HEK293T (cell line): ENCODE measurements at regions not wholly inside any gene's neighbourhood (a gene's known extent, or its start where the extent isn't known, plus 50 kb on each side); places are given as distances from the start of the nearest gene placed in this dataset.

Source experiments
- CTCF ChIA-PET: fragments of 350-600 bp; formaldehyde crosslinking; extraction: SDS; loops from one replicate; lab custom pipeline; 2021; ENCODE audit warnings: antibody characterized with exemption, inconsistent platforms; lab: Yijun Ruan, JAX
- POLR2A ChIA-PET: fragments of 350-600 bp; formaldehyde crosslinking; extraction: SDS; loops from one replicate; lab custom pipeline; 2020; ENCODE audit warnings: antibody characterized with exemption, inconsistent platforms; lab: Yijun Ruan, JAX
- DNase-seq: peaks from one replicate; pipeline ENCODE4 v3.0.0; 2012; ENCODE audit warnings: mixed read lengths; ENCODE audit errors: extremely low spot score
- ARNT ChIP-seq: fragments of 450-650 bp; IDR thresholded peaks from 2 replicates; pipeline ENCODE4 v1.6.1; 2017; ENCODE audit warnings: mild to moderate bottlenecking
- BHLHE40 ChIP-seq: fragments of 450-650 bp; IDR thresholded peaks from 2 replicates; pipeline ENCODE4 v1.6.1; 2016; ENCODE audit warnings: mild to moderate bottlenecking, moderate library complexity, borderline replicate concordance
- CTBP1 ChIP-seq: fragments of 450-650 bp; IDR thresholded peaks from 2 replicates; pipeline ENCODE4 v1.6.1; 2016; ENCODE audit warnings: borderline replicate concordance
- ELF4 ChIP-seq: fragments of 450-650 bp; IDR thresholded peaks from 2 replicates; pipeline ENCODE4 v1.6.1; 2017; ENCODE audit warnings: antibody characterized with exemption
- FOXA1 ChIP-seq: fragments of 450-650 bp; IDR thresholded peaks from 2 replicates; pipeline ENCODE4 v1.6.1; 2016; ENCODE audit warnings: mild to moderate bottlenecking
- FOXK2 ChIP-seq: fragments of 450-650 bp; IDR thresholded peaks from 2 replicates; pipeline ENCODE4 v1.6.1; 2016; ENCODE audit warnings: mild to moderate bottlenecking
- FOXM1 ChIP-seq: fragments of 450-650 bp; IDR thresholded peaks from 2 replicates; pipeline ENCODE4 v1.6.1; 2017; ENCODE audit warnings: mild to moderate bottlenecking, borderline replicate concordance
- HDGF ChIP-seq: fragments of 450-650 bp; IDR thresholded peaks from 2 replicates; pipeline ENCODE4 v1.6.1; 2017; ENCODE audit warnings: antibody characterized with exemption, borderline replicate concordance
- L3MBTL2 ChIP-seq: fragments of 450-650 bp; conservative IDR thresholded peaks from 2 replicates; pipeline ENCODE4 v1.6.1; 2016; ENCODE audit warnings: mild to moderate bottlenecking
- LEF1 ChIP-seq: fragments of 450-650 bp; IDR thresholded peaks from 2 replicates; pipeline ENCODE4 v1.6.1; 2017; ENCODE audit warnings: mild to moderate bottlenecking, borderline replicate concordance
- NFRKB ChIP-seq: fragments of 450-650 bp; IDR thresholded peaks from 2 replicates; pipeline ENCODE4 v1.6.1; 2016; ENCODE audit warnings: mild to moderate bottlenecking, moderate library complexity
- SP1 ChIP-seq: fragments of 450-650 bp; IDR thresholded peaks from 2 replicates; pipeline ENCODE4 v1.6.1; 2017
- SUZ12 ChIP-seq: fragments of 450-650 bp; IDR thresholded peaks from 2 replicates; pipeline ENCODE4 v1.6.1; 2016; ENCODE audit warnings: mild to moderate bottlenecking
- TARDBP ChIP-seq: fragments of 450-650 bp; IDR thresholded peaks from 2 replicates; pipeline ENCODE4 v1.6.1; 2016
- ZNF384 ChIP-seq: fragments of 450-650 bp; IDR thresholded peaks from 2 replicates; pipeline ENCODE4 v1.6.1; 2016
- TF ChIP-seq, protein P1 (sequence below): fragments of 450-650 bp; IDR thresholded peaks from 2 replicates; pipeline ENCODE4 v1.6.1; 2016

- DNase-seq: no peak
- ChIA-PET POLR2A (no interaction called here), CTCF (interaction anchor here (0.5 to 1.3 kb wide), 20 partner anchors 10 to 275 kb away, joined by 3 to 8 read pairs (median 4); no protein-coding TSS in a partner anchor)
- no peak for TF ChIP-seq ELF4
- TF ChIP-seq SP1: no peak
- TF ChIP-seq ZNF384: no peak
- TF ChIP-seq SUZ12: no peak
- TF ChIP-seq FOXM1: no peak
- no peak for TF ChIP-seq LEF1
- no peak for TF ChIP-seq TARDBP
- no peak for TF ChIP-seq FOXA1
- TF ChIP-seq L3MBTL2: no peak
- no peak for TF ChIP-seq HDGF
- TF ChIP-seq BHLHE40: no peak
Measured at GRCh38 chr17:51435171-51435552, 174.8 kb downstream of the UTP18 start.

- no peak for TF ChIP-seq HDGF
- DNase-seq: peak; percentile 73
- POLR2A ChIA-PET: no interaction called here
- CTCF ChIA-PET: interaction anchor here (0.5 to 1.3 kb wide), 24 partner anchors 9 to 689 kb away, joined by 3 to 8 read pairs (median 4); no protein-coding TSS in a partner anchor
Measured at GRCh38 chr17:51435641-51436091, 175.3 kb downstream of the UTP18 start.

GRCh38 chr17:51439395-51440229 is 179.3 kb downstream of the UTP18 start:
- DNase-seq: no peak
- CTCF ChIA-PET: interaction anchor here (0.6 kb wide), 1 partner anchor 15 kb away, joined by 3 read pairs; no protein-coding TSS in a partner anchor
- POLR2A ChIA-PET: no interaction called here
- TF ChIP-seq LEF1 (no peak), SP1 (no peak)

DNA sequence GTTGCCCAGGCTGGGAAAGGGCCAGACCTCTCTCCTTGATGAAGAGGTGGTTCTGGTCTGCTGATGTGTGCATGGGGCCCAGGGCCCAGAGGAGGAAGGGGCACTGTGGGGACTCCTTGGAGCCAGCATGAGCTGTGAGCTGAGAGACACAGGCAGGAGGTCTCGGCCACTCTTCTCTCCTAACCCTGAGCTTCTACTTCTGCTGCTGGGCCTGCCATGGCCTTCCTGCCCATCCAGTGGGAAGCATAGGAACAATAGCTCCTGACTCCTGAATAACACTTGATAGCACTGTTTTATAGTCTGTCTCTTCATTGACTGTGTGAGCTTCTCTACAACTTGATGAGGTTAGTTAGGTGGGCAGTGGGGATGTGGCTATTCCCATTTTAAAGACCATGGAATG is 181.1 kb downstream of the UTP18 start:
- ChIA-PET POLR2A (no interaction called here), CTCF (interaction anchor here (0.8 to 0.9 kb wide), 2 partner anchors 20 to 42 kb away, joined by 3 to 4 read pairs; no protein-coding TSS in a partner anchor)
- no peak for DNase-seq
- TF ChIP-seq, protein P1, sequence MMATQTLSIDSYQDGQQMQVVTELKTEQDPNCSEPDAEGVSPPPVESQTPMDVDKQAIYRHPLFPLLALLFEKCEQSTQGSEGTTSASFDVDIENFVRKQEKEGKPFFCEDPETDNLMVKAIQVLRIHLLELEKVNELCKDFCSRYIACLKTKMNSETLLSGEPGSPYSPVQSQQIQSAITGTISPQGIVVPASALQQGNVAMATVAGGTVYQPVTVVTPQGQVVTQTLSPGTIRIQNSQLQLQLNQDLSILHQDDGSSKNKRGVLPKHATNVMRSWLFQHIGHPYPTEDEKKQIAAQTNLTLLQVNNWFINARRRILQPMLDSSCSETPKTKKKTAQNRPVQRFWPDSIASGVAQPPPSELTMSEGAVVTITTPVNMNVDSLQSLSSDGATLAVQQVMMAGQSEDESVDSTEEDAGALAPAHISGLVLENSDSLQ: no peak
- TF ChIP-seq CTBP1: no peak
- TF ChIP-seq ZNF384: no peak
- TF ChIP-seq ARNT: no peak
- TF ChIP-seq FOXK2: no peak
- no peak for TF ChIP-seq ELF4
- no peak for TF ChIP-seq NFRKB
- TF ChIP-seq SUZ12: no peak

DNA sequence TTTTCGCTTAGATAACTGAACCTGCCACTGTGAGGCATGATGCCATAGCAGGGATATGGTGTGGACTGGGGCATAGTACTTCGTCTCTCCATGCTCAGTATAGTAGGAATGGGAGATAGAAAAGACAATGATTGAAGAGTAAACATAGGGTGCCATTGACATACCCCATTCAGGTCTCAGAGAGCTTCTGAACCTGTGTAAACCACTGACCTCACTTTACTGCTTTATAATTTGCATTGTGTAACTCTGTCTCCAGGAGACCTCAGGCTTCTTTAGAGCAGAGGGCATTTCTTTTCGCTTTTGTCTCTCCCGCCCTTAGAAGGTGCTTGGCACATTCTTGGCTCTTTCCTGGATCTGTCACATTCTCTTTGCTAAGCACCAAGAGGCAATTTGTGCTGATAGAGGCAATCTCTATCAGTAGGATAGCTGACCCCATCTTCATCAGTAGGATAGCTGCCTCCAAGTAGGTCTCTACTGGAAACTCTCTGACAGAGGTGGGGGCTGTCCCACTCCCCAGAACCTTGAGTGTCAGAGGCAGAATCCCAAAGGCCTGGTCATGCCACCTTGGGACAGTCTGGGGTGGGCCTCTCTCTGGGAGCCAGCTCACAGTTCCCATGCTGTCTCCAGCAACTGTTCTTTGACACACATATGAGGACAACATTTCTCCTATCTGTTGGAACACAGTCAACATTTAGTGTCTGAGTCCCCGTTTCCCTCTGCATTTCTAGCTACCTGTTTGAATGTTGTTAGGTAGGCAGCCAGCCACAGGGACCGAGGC is 181.9 kb downstream of the UTP18 start:
- POLR2A ChIA-PET: no interaction called here
- no peak for TF ChIP-seq SP1
- TF ChIP-seq ELF4: no peak
- no peak for TF ChIP-seq CTBP1
- TF ChIP-seq LEF1: no peak
- TF ChIP-seq NFRKB: no peak
- TF ChIP-seq BHLHE40: no peak
- TF ChIP-seq ZNF384: no peak
- no peak for TF ChIP-seq FOXK2
- CTCF ChIA-PET: interaction anchor here (0.7 kb wide), 1 partner anchor 208 kb away, joined by 3 read pairs; no protein-coding TSS in a partner anchor

GRCh38 chr17:51443646-51444045 is 183.3 kb downstream of the UTP18 start:
- TF ChIP-seq, protein P1: no peak
- no peak for TF ChIP-seq CTBP1
- no peak for TF ChIP-seq HDGF
- no peak for TF ChIP-seq SUZ12
- TF ChIP-seq NFRKB: no peak
- no peak for TF ChIP-seq SP1
- ChIA-PET CTCF (interaction anchor here (1.8 kb wide), 1 partner anchor 8 kb away, joined by 6 read pairs; no protein-coding TSS in a partner anchor), POLR2A (no interaction called here)
- DNase-seq: no peak

More for the DNA sequence above, 181.9 kb downstream of the UTP18 start:
- no peak for DNase-seq

DNA sequence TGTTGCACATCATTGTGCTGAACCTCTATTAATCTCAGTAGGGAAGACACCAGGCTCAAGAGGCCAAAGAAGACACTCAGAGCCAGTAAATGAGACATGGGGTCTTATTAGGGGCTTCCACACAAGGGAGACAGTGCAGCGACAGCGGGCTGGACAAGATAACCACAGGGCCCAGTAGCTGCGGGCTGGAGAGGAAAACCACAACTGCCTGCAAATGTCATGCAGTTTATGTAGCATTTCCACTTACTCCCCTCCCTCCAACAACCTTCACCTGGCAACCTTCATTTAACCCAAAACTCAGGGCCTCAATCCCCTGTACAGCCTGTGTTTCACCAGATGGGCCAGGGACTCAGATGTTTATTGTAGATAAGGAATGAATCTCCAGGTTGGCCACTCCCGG is 185.6 kb downstream of the UTP18 start:
- ChIA-PET CTCF (no interaction called here), POLR2A (no interaction called here)
- TF ChIP-seq, protein P1: no peak
- TF ChIP-seq ZNF384 (no peak), ARNT (no peak), FOXK2 (no peak), FOXA1 (no peak), SUZ12 (no peak), L3MBTL2 (no peak), LEF1 (no peak), CTBP1 (no peak), BHLHE40 (no peak), SP1 (no peak), TARDBP (no peak), ELF4 (no peak), FOXM1 (no peak), HDGF (no peak), NFRKB (no peak)
- DNase-seq: no peak
